Pancreas (tissue), 10 donors: ENCODE measurements at regions not wholly inside any gene's neighbourhood (a gene's known extent, or its start where the extent isn't known, plus 50 kb on each side); places are given as distances from the start of the nearest gene placed in this dataset.

ENCODE experiments used
- ATAC-seq, 4 donors: fragments of 200-7000 bp; cut with Tn5 transposase; one replicate each; pipeline versions ENCODE4 v1.8.0 to v1.9.1; 2020; ENCODE audit warnings: mild to moderate bottlenecking in 4 of 4, moderate library complexity in 4 of 4
- DNase-seq, 6 donors: peaks; one replicate each; pipeline ENCODE4 v3.0.0-alpha.2; 2020
- FAIRE-seq: peaks from 2 replicates; lab custom pipeline; 2012; peaks lifted over from hg19 to GRCh38; lab: Jason Lieb, UNC
- H3K27ac ChIP-seq, 4 donors: fragments of 200-600 bp; sonication (generic); 1 replicate in 3 of 4; 2 replicates in 1 of 4; pipeline versions ENCODE4 v1.5.0 to v1.8.0; 2020
- H3K27me3 ChIP-seq, 4 donors: fragments of 200-600 bp; one replicate each; pipeline ENCODE4 v1.8.0; 2021
- H3K36me3 ChIP-seq, 3 donors: fragments of 200-600 bp; sonication (generic) in 1 of 3; one replicate each; pipeline versions ENCODE4 v1.5.0 to v1.8.0; 2020 to 2021
- H3K4me1 ChIP-seq, 3 donors: fragments of 200-600 bp; one replicate each; pipeline ENCODE4 v1.8.0; 2021
- H3K4me3 ChIP-seq, 4 donors: fragments of 200-600 bp; sonication (generic) in 2 of 4; one replicate each; pipeline versions ENCODE4 v1.5.0 to v1.8.0; 2020 to 2021
- H3K9me3 ChIP-seq, 4 donors: fragments of 200-600 bp; one replicate each; pipeline ENCODE4 v1.8.0; 2021
- CTCF ChIP-seq, 4 donors: fragments of 200-600 bp; sonication (generic) in 3 of 4; IDR thresholded peaks; one replicate each; pipeline versions ENCODE4 v1.5.0 to v1.8.0; 2021; ENCODE audit warnings: antibody characterized with exemption in 4 of 4
- WGBS, 2 donors: extraction: QIAGEN DNeasy Blood & Tissue Kit; methylation state at CpG; one replicate each; pipeline ENCODE4 v1.1.7; 2013; 5-methylcytosine and 5-hydroxymethylcytosine counted together
- intact Hi-C, 3 donors: fragments of 100-400 bp; cut with DNase I; formaldehyde crosslinking; loops; one replicate each; pipeline versions ENCODE4 v1.11.1 to v1.14.2; 2022
- donor health status: healthy with polysubstance abuse.
- donor health status: DM: no; HTN: no; CAD: no; lungs with moderate emphysema.
- donor health status: DM: no; HTN: no; CAD: no.
- donor health status: control.
- donor health status: control.
- donor health status: Bipolar disorder and iron deficiency.
- donor health status: DM: yes; HTN: yes; CAD: no.
- donor health status: DM: no; HTN: no; CAD: no.
- donor health status: DM: no; HTN: no; CAD: no.
- donor health status: DM: yes; HTN: yes; CAD: no.

- DNase-seq (no peak), ATAC-seq (no peak), FAIRE-seq (no peak)
- H3K36me3 ChIP-seq: no peaks in the 10 kb centered on the region
- H3K27me3 ChIP-seq: no peaks in the 10 kb centered on the region
- WGBS, 2 donors: 97% methylated on average over 2 of the region's 2 CpGs
- H3K4me3 ChIP-seq: no peak overlapping the region
- no peaks in the 10 kb centered on the region for H3K9me3 ChIP-seq
- intact Hi-C loops: no loop called here
- peaks cover 0 to 21% (median 9%) of the 10 kb centered on the region in 3 donors for H3K4me1 ChIP-seq
- no peak overlapping the region for H3K27ac ChIP-seq
- no peak for TF ChIP-seq CTCF (IDR thresholded peaks at IDR 0.05)
Measured at GRCh38 chr21:16116069-16116468, 386.3 kb downstream of the USP25 start.

- Histone ChIP-seq H3K4me1 (peaks cover 0 to 21% (median 9%) of the 10 kb centered on the region in 3 donors), H3K27me3 (no peaks in the 10 kb centered on the region), H3K4me3 (no peak overlapping the region), H3K27ac (no peak overlapping the region), H3K36me3 (no peaks in the 10 kb centered on the region), H3K9me3 (no peaks in the 10 kb centered on the region)
- FAIRE-seq (no peak), ATAC-seq (peak in 1 of 4 donors; percentile 31), DNase-seq (no peak)
- no peak for TF ChIP-seq CTCF (IDR thresholded peaks at IDR 0.05)
- 76 to 85% methylated on average over 1 of the region's 1 CpG for WGBS, 2 donors
- intact Hi-C loops: no loop called here
Measured at GRCh38 chr21:16116798-16117197, 387.0 kb downstream of the USP25 start.

- DNase-seq (no peak), ATAC-seq (no peak), FAIRE-seq (no peak)
- intact Hi-C loops: no loop called here
- 76 to 78% methylated on average over 4 of the region's 4 CpGs for WGBS, 2 donors
- H3K4me1 ChIP-seq: peaks cover 0 to 21% (median 9%) of the 10 kb centered on the region in 3 donors
- no peak overlapping the region for H3K27ac ChIP-seq
- no peaks in the 10 kb centered on the region for H3K27me3 ChIP-seq
- no peaks in the 10 kb centered on the region for H3K9me3 ChIP-seq
- TF ChIP-seq CTCF (IDR thresholded peaks at IDR 0.05): no peak
- H3K4me3 ChIP-seq: no peak overlapping the region
- H3K36me3 ChIP-seq: no peaks in the 10 kb centered on the region
Measured at GRCh38 chr21:16117331-16117730, 387.5 kb downstream of the USP25 start.

GRCh38 chr21:16117851-16118590, 388.2 kb downstream of the USP25 start:
- H3K27ac ChIP-seq: peak overlapping the region in 1 of 4 donors; percentile 39
- ATAC-seq: peak; percentile 92 to 96 (median 94)
- 47 to 53% methylated on average over 8 of the region's 8 CpGs for WGBS, 2 donors
- TF ChIP-seq CTCF (IDR thresholded peaks at IDR 0.05): no peak
- H3K9me3 ChIP-seq: no peaks in the 10 kb centered on the region
- no peak for DNase-seq
- no peaks in the 10 kb centered on the region for H3K36me3 ChIP-seq
- peaks cover 0 to 15% (median 9%) of the 10 kb centered on the region in 3 donors for H3K4me1 ChIP-seq
- peak overlapping the region in 1 of 4 donors; percentile 14 for H3K4me3 ChIP-seq
- intact Hi-C loops: no loop called here
- no peak for FAIRE-seq
- no peaks in the 10 kb centered on the region for H3K27me3 ChIP-seq
